RWPE2 (cell line): ENCODE measurements at regions not wholly inside any gene's neighbourhood (a gene's known extent, or its start where the extent isn't known, plus 50 kb on each side); places are given as distances from the start of the nearest gene placed in this dataset.
"Not testable (repeated sequence)": the region's sequence is repeated elsewhere in the genome, so short reads cannot be mapped to it uniquely, and the experiment has no call there.

ENCODE experiments used
- ATAC-seq: fragments of 200-7000 bp; cut with Tn5 transposase; 3 replicates; pipeline ENCODE4 v1.9.1; 2021; ENCODE audit warnings: low read depth
- DNase-seq: peaks from one replicate; pipeline ENCODE4 v3.0.0-alpha.2; 2020; ENCODE audit warnings: low spot score
- H3K27ac ChIP-seq: fragments of 450-650 bp; 2 replicates; pipeline ENCODE4 v1.5.1; 2017; ENCODE audit warnings: mild to moderate bottlenecking; ENCODE audit not compliant: poor library complexity, severe bottlenecking
- H3K27me3 ChIP-seq: fragments of 250-450 bp; sonication (Bioruptor Pico); 2 replicates; pipeline ENCODE4 v1.5.1; 2021; ENCODE audit warnings: mild to moderate bottlenecking, moderate library complexity; ENCODE audit not compliant: insufficient read depth, poor library complexity, severe bottlenecking
- H3K36me3 ChIP-seq: fragments of 250-450 bp; sonication (Bioruptor Pico); 2 replicates; pipeline ENCODE4 v1.5.1; 2020; ENCODE audit warnings: low read depth, mild to moderate bottlenecking, moderate library complexity
- H3K4me1 ChIP-seq: fragments of 250-450 bp; sonication (Bioruptor Pico); 2 replicates; pipeline ENCODE4 v1.5.1; 2021; ENCODE audit warnings: mild to moderate bottlenecking, moderate library complexity; ENCODE audit not compliant: insufficient read depth, poor library complexity, severe bottlenecking
- H3K4me3 ChIP-seq: fragments of 250-450 bp; sonication (Bioruptor Pico); 2 replicates; pipeline ENCODE4 v1.5.1; 2021; ENCODE audit warnings: mild to moderate bottlenecking, moderate library complexity; ENCODE audit not compliant: severe bottlenecking
- H3K9me3 ChIP-seq: fragments of 250-450 bp; sonication (Bioruptor Pico); 2 replicates; pipeline ENCODE4 v1.5.1; 2021; ENCODE audit warnings: mild to moderate bottlenecking, moderate library complexity; ENCODE audit not compliant: severe bottlenecking
- TF ChIP-seq, protein P1 (sequence below): fragments of 450-650 bp; IDR thresholded peaks from one replicate; pipeline ENCODE4 v1.5.1; 2017; ENCODE audit warnings: mild to moderate bottlenecking, moderate library complexity; ENCODE audit not compliant: poor library complexity, severe bottlenecking

- Histone ChIP-seq H3K36me3 (no peaks in the 10 kb centered on the region), H3K4me1 (no peaks in the 10 kb centered on the region), H3K4me3 (no peak overlapping the region), H3K9me3 (no peaks in the 10 kb centered on the region), H3K27me3 (no peaks in the 10 kb centered on the region), H3K27ac (no peak overlapping the region)
- ATAC-seq = no peak
- DNase-seq = no peak
- TF ChIP-seq, protein P1, sequence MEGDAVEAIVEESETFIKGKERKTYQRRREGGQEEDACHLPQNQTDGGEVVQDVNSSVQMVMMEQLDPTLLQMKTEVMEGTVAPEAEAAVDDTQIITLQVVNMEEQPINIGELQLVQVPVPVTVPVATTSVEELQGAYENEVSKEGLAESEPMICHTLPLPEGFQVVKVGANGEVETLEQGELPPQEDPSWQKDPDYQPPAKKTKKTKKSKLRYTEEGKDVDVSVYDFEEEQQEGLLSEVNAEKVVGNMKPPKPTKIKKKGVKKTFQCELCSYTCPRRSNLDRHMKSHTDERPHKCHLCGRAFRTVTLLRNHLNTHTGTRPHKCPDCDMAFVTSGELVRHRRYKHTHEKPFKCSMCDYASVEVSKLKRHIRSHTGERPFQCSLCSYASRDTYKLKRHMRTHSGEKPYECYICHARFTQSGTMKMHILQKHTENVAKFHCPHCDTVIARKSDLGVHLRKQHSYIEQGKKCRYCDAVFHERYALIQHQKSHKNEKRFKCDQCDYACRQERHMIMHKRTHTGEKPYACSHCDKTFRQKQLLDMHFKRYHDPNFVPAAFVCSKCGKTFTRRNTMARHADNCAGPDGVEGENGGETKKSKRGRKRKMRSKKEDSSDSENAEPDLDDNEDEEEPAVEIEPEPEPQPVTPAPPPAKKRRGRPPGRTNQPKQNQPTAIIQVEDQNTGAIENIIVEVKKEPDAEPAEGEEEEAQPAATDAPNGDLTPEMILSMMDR = no peak
Observed at GRCh38 chr4:23962462-23962861, 72.6 kb upstream of the PPARGC1A start.

GRCh38 chr4:23961395-23961794 is 71.5 kb upstream of the PPARGC1A start:
- H3K27me3 ChIP-seq, DNase-seq, ATAC-seq, H3K4me1 ChIP-seq, H3K9me3 ChIP-seq, H3K27ac ChIP-seq, H3K36me3 ChIP-seq, H3K4me3 ChIP-seq: not testable (repeated sequence)

- H3K4me3 ChIP-seq = no peak overlapping the region
- no peaks in the 10 kb centered on the region for H3K4me1 ChIP-seq
- H3K27ac ChIP-seq = no peak overlapping the region
- TF ChIP-seq, protein P1 = no peak
- H3K9me3 ChIP-seq = no peaks in the 10 kb centered on the region
- H3K27me3 ChIP-seq = no peaks in the 10 kb centered on the region
- ATAC-seq (no peak), DNase-seq (no peak)
- no peaks in the 10 kb centered on the region for H3K36me3 ChIP-seq
Observed at GRCh38 chr4:23959396-23960148, 69.7 kb upstream of the PPARGC1A start.

- Histone ChIP-seq H3K27ac (no peak overlapping the region), H3K4me3 (no peak overlapping the region), H3K9me3 (no peaks in the 10 kb centered on the region), H3K4me1 (no peaks in the 10 kb centered on the region), H3K36me3 (no peaks in the 10 kb centered on the region), H3K27me3 (no peaks in the 10 kb centered on the region)
- TF ChIP-seq, protein P1 = no peak
- DNase-seq (no peak), ATAC-seq (no peak)
Observed at GRCh38 chr4:23958749-23959148, 68.9 kb upstream of the PPARGC1A start.

- Histone ChIP-seq H3K36me3 (no peaks in the 10 kb centered on the region), H3K27me3 (no peaks in the 10 kb centered on the region), H3K27ac (no peak overlapping the region), H3K4me3 (no peak overlapping the region), H3K4me1 (no peaks in the 10 kb centered on the region), H3K9me3 (no peaks in the 10 kb centered on the region)
- ATAC-seq (no peak), DNase-seq (no peak)
- TF ChIP-seq, protein P1 = no peak
Observed at GRCh38 chr4:23957465-23957864, 67.6 kb upstream of the PPARGC1A start.
